Hepatocyte (in vitro differentiated cells): ENCODE measurements at regions not wholly inside any gene's neighbourhood (a gene's known extent, or its start where the extent isn't known, plus 50 kb on each side); places are given as distances from the start of the nearest gene placed in this dataset.
A peak's percentile ranks its signal among the peaks of the same experiment; 100 is the strongest.

Source experiments
- DNase-seq: peaks from one replicate; pipeline ENCODE4 v3.0.0-alpha.2; 2016; ENCODE audit warnings: low spot score
- H2AFZ ChIP-seq: fragments of 200-600 bp; sonication (generic); 2 replicates; pipeline ENCODE4 v1.6.0; 2016; ENCODE audit warnings: antibody characterized with exemption, mild to moderate bottlenecking
- H3K27ac ChIP-seq: fragments of 200-600 bp; sonication (generic); 2 replicates; pipeline ENCODE4 v1.5.1; 2016; ENCODE audit warnings: mild to moderate bottlenecking
- H3K27me3 ChIP-seq: fragments of 200-600 bp; sonication (generic); 2 replicates; pipeline ENCODE4 v1.6.1; 2016
- H3K36me3 ChIP-seq: fragments of 200-600 bp; sonication (generic); replicated peaks from 2 replicates; pipeline ENCODE4 v1.5.1; 2016; ENCODE audit warnings: low read depth; ENCODE audit not compliant: insufficient read depth
- H3K4me1 ChIP-seq: fragments of 200-600 bp; sonication (generic); 2 replicates; pipeline ENCODE4 v1.5.1; 2016; ENCODE audit warnings: mild to moderate bottlenecking, moderate library complexity; ENCODE audit not compliant: insufficient read depth
- H3K4me2 ChIP-seq: fragments of 200-600 bp; sonication (generic); 2 replicates; pipeline ENCODE4 v1.6.0; 2016
- H3K4me3 ChIP-seq: fragments of 200-600 bp; sonication (generic); 2 replicates; pipeline ENCODE4 v1.5.1; 2016; ENCODE audit warnings: mild to moderate bottlenecking
- H3K79me2 ChIP-seq: fragments of 200-600 bp; sonication (generic); 2 replicates; pipeline ENCODE4 v1.6.0; 2017; ENCODE audit warnings: mild to moderate bottlenecking
- H3K9me2 ChIP-seq: fragments of 200-600 bp; sonication (generic); replicated peaks from 2 replicates; pipeline ENCODE4 v1.6.0; 2017; ENCODE audit warnings: mild to moderate bottlenecking; ENCODE audit not compliant: insufficient read depth
- H3K9me3 ChIP-seq: fragments of 200-600 bp; sonication (generic); 2 replicates; pipeline ENCODE4 v1.5.1; 2016; ENCODE audit warnings: low read depth, mild to moderate bottlenecking
- H4K20me1 ChIP-seq: fragments of 200-600 bp; sonication (generic); 2 replicates; pipeline ENCODE4 v1.6.0; 2016; ENCODE audit warnings: mild to moderate bottlenecking; ENCODE audit not compliant: insufficient read depth, poor library complexity, severe bottlenecking
- EZH2 ChIP-seq: fragments of 200-600 bp; sonication (generic); IDR thresholded peaks from 2 replicates; pipeline ENCODE4 v1.6.1; 2016; ENCODE audit warnings: antibody characterized with exemption, mild to moderate bottlenecking, borderline replicate concordance
- EZH2phosphoT487 ChIP-seq: fragments of 200-600 bp; sonication (generic); IDR thresholded peaks from one replicate; pipeline ENCODE4 v1.6.1; 2018; ENCODE audit warnings: antibody characterized with exemption, mild to moderate bottlenecking, low read depth, moderate library complexity; ENCODE audit not compliant: unreplicated experiment, severe bottlenecking
- WGBS: methylation state at CpG from one replicate; pipeline ENCODE4 v1.1.6; 2016; ENCODE audit warnings: low lambda C conversion rate; ENCODE audit errors: missing lambda C conversion rate; 5-methylcytosine and 5-hydroxymethylcytosine counted together
- TF ChIP-seq, protein P1 (sequence below): fragments of 200-600 bp; sonication (generic); IDR thresholded peaks from 2 replicates; pipeline ENCODE4 v1.5.1; 2016; ENCODE audit warnings: antibody characterized with exemption, mild to moderate bottlenecking; ENCODE audit not compliant: poor library complexity

DNA sequence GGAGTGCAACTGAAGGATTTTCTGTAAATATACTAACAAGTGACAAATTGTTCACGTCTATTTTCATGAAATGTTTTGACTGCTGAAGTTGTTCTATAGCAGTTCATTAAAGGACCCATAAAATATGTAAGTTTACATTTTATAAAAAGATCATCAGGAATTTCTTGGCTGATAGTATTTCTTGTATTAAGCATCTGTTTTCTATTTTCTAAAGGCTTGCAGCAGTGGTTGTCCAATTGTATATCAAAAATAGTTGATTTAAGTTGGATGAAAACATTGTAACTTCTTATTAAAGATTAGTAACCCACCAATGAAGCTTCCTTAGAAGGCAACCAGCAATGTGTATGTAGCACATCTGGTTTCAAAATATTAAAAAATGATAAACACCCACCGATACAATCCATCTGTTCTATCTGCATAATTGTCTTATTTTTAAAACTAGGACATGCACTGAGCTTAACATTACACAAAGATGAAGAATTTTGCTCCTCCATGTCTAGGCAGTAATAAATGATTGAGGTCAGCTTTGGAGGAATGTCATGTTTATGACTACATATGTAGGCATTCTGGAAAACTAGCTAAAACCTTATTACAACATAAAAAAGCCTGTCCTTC is 301.3 kb upstream of the TCF21 start:
- Histone ChIP-seq H3K4me3 (no peak overlapping the region), H3K27ac (no peak overlapping the region), H2AFZ (no peak overlapping the region), H3K36me3 (no peaks in the 10 kb centered on the region), H3K9me3 (no peaks in the 10 kb centered on the region), H3K4me2 (no peak overlapping the region), H4K20me1 (no peaks in the 10 kb centered on the region), H3K4me1 (no peaks in the 10 kb centered on the region), H3K79me2 (no peaks in the 10 kb centered on the region), H3K27me3 (no peaks in the 10 kb centered on the region), H3K9me2 (no peaks in the 10 kb centered on the region)
- DNase-seq: no peak
- peak; percentile 97 for TF ChIP-seq EZH2phosphoT487
- TF ChIP-seq, protein P1, sequence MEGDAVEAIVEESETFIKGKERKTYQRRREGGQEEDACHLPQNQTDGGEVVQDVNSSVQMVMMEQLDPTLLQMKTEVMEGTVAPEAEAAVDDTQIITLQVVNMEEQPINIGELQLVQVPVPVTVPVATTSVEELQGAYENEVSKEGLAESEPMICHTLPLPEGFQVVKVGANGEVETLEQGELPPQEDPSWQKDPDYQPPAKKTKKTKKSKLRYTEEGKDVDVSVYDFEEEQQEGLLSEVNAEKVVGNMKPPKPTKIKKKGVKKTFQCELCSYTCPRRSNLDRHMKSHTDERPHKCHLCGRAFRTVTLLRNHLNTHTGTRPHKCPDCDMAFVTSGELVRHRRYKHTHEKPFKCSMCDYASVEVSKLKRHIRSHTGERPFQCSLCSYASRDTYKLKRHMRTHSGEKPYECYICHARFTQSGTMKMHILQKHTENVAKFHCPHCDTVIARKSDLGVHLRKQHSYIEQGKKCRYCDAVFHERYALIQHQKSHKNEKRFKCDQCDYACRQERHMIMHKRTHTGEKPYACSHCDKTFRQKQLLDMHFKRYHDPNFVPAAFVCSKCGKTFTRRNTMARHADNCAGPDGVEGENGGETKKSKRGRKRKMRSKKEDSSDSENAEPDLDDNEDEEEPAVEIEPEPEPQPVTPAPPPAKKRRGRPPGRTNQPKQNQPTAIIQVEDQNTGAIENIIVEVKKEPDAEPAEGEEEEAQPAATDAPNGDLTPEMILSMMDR: no peak
- WGBS: 66% methylated on average over 2 of the region's 2 CpGs

DNA sequence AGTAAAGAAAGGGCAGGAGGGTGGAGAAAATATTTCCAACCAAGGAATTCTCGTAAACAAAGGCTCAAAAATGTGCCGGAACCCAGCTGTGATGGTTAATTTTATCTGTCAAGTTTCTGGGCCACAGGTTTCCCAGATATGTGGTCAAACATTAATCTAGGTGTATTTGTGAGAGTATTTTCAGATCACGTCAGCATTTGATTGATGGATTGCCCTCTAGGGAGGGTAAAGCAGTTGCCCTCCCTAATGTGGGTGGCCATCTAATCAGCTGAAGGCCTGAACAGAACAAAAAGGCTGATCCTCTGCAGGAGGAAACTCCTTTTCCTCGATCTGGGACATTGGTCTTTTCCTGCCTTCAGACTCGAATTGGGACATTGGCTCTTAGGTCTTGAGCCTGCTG is 298.7 kb upstream of the TCF21 start:
- Histone ChIP-seq H3K36me3 (no peaks in the 10 kb centered on the region), H2AFZ (no peak overlapping the region), H3K4me2 (no peak overlapping the region), H3K4me3 (no peak overlapping the region), H4K20me1 (no peaks in the 10 kb centered on the region), H3K9me3 (no peaks in the 10 kb centered on the region), H3K27me3 (no peaks in the 10 kb centered on the region), H3K9me2 (no peaks in the 10 kb centered on the region), H3K79me2 (no peaks in the 10 kb centered on the region), H3K4me1 (no peaks in the 10 kb centered on the region), H3K27ac (no peak overlapping the region)
- WGBS: 52% methylated on average over 5 of the region's 5 CpGs
- TF ChIP-seq EZH2: no peak
- TF ChIP-seq, protein P1: no peak
- no peak for TF ChIP-seq EZH2phosphoT487
- DNase-seq: no peak

DNA sequence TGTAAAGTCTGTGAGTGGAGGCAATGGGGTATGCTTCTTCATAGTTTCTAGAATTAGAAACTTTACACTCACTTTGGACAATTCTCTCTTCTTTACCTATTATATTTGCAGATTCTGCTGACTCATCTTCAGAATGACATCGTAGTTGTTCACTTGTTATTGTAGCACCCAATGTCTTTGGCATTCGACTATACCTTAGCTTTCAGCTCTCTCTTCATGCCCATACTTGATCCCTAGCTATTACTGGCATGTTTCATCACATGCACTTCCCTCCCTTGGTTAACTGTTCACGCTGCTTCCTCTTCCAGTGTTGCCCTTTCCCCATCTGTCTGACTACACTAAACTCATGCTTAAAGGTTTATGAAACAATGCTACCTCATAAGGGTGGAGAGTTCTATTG is 298.1 kb upstream of the TCF21 start:
- H3K27me3 ChIP-seq: no peaks in the 10 kb centered on the region
- H3K4me3 ChIP-seq: no peak overlapping the region
- H3K9me2 ChIP-seq: no peaks in the 10 kb centered on the region
- no peak overlapping the region for H3K4me2 ChIP-seq
- 95% methylated on average over 3 of the region's 3 CpGs for WGBS
- H3K79me2 ChIP-seq: no peaks in the 10 kb centered on the region
- no peaks in the 10 kb centered on the region for H3K9me3 ChIP-seq
- no peaks in the 10 kb centered on the region for H3K36me3 ChIP-seq
- DNase-seq: no peak
- no peaks in the 10 kb centered on the region for H4K20me1 ChIP-seq
- H3K27ac ChIP-seq: no peak overlapping the region
- TF ChIP-seq, protein P1: no peak
- no peak for TF ChIP-seq EZH2
- H2AFZ ChIP-seq: no peak overlapping the region
- no peaks in the 10 kb centered on the region for H3K4me1 ChIP-seq

DNA sequence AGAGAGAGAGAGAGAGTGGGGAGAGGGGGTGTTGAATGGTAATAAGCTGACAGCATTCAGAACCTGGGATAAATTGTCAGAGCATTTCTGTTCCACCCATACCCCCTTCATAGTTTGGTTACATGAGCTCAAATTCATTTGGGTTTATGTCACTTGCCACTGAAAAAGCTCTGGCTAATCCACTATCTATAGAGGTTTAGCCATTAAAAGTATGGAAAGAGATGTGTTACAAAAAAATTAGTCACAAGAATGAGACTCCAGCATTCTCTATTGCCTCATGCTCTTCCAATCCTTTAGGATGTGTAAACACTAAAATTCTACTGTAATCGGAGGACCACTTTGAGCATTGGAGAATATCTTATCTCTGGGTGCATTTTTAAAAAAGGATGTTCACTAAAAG is 297.6 kb upstream of the TCF21 start:
- no peaks in the 10 kb centered on the region for H3K9me3 ChIP-seq
- no peak overlapping the region for H3K4me2 ChIP-seq
- no peaks in the 10 kb centered on the region for H3K27me3 ChIP-seq
- no peak overlapping the region for H3K27ac ChIP-seq
- no peaks in the 10 kb centered on the region for H3K79me2 ChIP-seq
- H2AFZ ChIP-seq: no peak overlapping the region
- no peak for DNase-seq
- no peaks in the 10 kb centered on the region for H4K20me1 ChIP-seq
- 68% methylated on average over 1 of the region's 1 CpG for WGBS
- H3K36me3 ChIP-seq: no peaks in the 10 kb centered on the region
- H3K4me1 ChIP-seq: no peaks in the 10 kb centered on the region
- H3K4me3 ChIP-seq: no peak overlapping the region
- TF ChIP-seq, protein P1: no peak
- TF ChIP-seq EZH2phosphoT487 (no peak), EZH2 (no peak)
- no peaks in the 10 kb centered on the region for H3K9me2 ChIP-seq
